IPS-18c (cell line): ENCODE measurements at regions not wholly inside any gene's neighbourhood (a gene's known extent, or its start where the extent isn't known, plus 50 kb on each side); places are given as distances from the start of the nearest gene placed in this dataset.

ENCODE experiments used
- H3K4me3 ChIP-seq: 2 replicates; pipeline ENCODE4 v1.7.0; 2013; ENCODE audit warnings: low read depth, mild to moderate bottlenecking, low read length, moderate library complexity; ENCODE audit not compliant: insufficient read depth
- H3K9me3 ChIP-seq: one replicate; pipeline ENCODE4 v1.6.1; 2013; ENCODE audit warnings: mild to moderate bottlenecking, low read length, moderate library complexity; ENCODE audit not compliant: control insufficient read depth, insufficient read depth

- peaks cover 2% of the 10 kb centered on the region for H3K9me3 ChIP-seq
- H3K4me3 ChIP-seq, result no peak overlapping the region
Observed at GRCh38 chr2:2683606-2684224, 352.6 kb upstream of the MYT1L start.

- H3K9me3 ChIP-seq, result peaks cover 2% of the 10 kb centered on the region
Observed at GRCh38 chr2:2682700-2683342, 351.7 kb upstream of the MYT1L start.

GRCh38 chr2:2681711-2682251, 350.7 kb upstream of the MYT1L start:
- no peak overlapping the region for H3K4me3 ChIP-seq
- peaks cover 2% of the 10 kb centered on the region for H3K9me3 ChIP-seq

More at GRCh38 chr2:2682700-2683342, 351.7 kb upstream of the MYT1L start:
- no peak overlapping the region for H3K4me3 ChIP-seq

GRCh38 chr2:2681085-2681484, 350.0 kb upstream of the MYT1L start:
- Histone ChIP-seq H3K4me3 (no peak overlapping the region), H3K9me3 (peaks cover 2% of the 10 kb centered on the region)

- Histone ChIP-seq H3K4me3 (no peak overlapping the region), H3K9me3 (no peaks in the 10 kb centered on the region)
Observed at GRCh38 chr2:2674831-2675230, 343.8 kb upstream of the MYT1L start.

- Histone ChIP-seq H3K4me3 (no peak overlapping the region), H3K9me3 (no peaks in the 10 kb centered on the region)
Observed at GRCh38 chr2:2673406-2673805, 342.3 kb upstream of the MYT1L start.

GRCh38 chr2:2672249-2672648, 341.2 kb upstream of the MYT1L start:
- Histone ChIP-seq H3K9me3 (no peaks in the 10 kb centered on the region), H3K4me3 (no peak overlapping the region)

- H3K4me3 ChIP-seq, result no peak overlapping the region
- no peaks in the 10 kb centered on the region for H3K9me3 ChIP-seq
Observed at GRCh38 chr2:2671826-2672225, 340.8 kb upstream of the MYT1L start.

- no peaks in the 10 kb centered on the region for H3K9me3 ChIP-seq
- no peak overlapping the region for H3K4me3 ChIP-seq
Observed at GRCh38 chr2:2669316-2669715, 338.2 kb upstream of the MYT1L start.

- no peaks in the 10 kb centered on the region for H3K9me3 ChIP-seq
- H3K4me3 ChIP-seq, result no peak overlapping the region
Observed at GRCh38 chr2:2668681-2669265, 337.7 kb upstream of the MYT1L start.

GRCh38 chr2:2667690-2668089, 336.6 kb upstream of the MYT1L start:
- no peak overlapping the region for H3K4me3 ChIP-seq
- no peaks in the 10 kb centered on the region for H3K9me3 ChIP-seq

GRCh38 chr2:2665834-2666133, 334.7 kb upstream of the MYT1L start:
- no peaks in the 10 kb centered on the region for H3K9me3 ChIP-seq

GRCh38 chr2:2664989-2665833, 334.1 kb upstream of the MYT1L start:
- Histone ChIP-seq H3K4me3 (no peak overlapping the region), H3K9me3 (no peaks in the 10 kb centered on the region)

More at GRCh38 chr2:2665834-2666133, 334.7 kb upstream of the MYT1L start:
- no peak overlapping the region for H3K4me3 ChIP-seq

- Histone ChIP-seq H3K9me3 (no peaks in the 10 kb centered on the region), H3K4me3 (no peak overlapping the region)
Observed at GRCh38 chr2:2663401-2664036, 332.4 kb upstream of the MYT1L start.

GRCh38 chr2:2662847-2663356, 331.8 kb upstream of the MYT1L start:
- no peaks in the 10 kb centered on the region for H3K9me3 ChIP-seq
- H3K4me3 ChIP-seq, result no peak overlapping the region

GRCh38 chr2:2662037-2662846, 331.2 kb upstream of the MYT1L start:
- Histone ChIP-seq H3K9me3 (no peaks in the 10 kb centered on the region), H3K4me3 (no peak overlapping the region)
